GM12865 (cell line): ENCODE measurements at regions not wholly inside any gene's neighbourhood (a gene's known extent, or its start where the extent isn't known, plus 50 kb on each side); places are given as distances from the start of the nearest gene placed in this dataset.

Experiments
- DNase-seq: peaks from one replicate; pipeline ENCODE4 v3.0.0; 2010; ENCODE audit warnings: low read depth
- H3K4me3 ChIP-seq: 2 replicates; pipeline ENCODE4 v1.5.1; 2011; ENCODE audit warnings: mild to moderate bottlenecking, low read depth, low read length, control low read depth
- TF ChIP-seq, protein P1 (sequence below): IDR thresholded peaks from 2 replicates; pipeline ENCODE4 v1.5.1; 2011; ENCODE audit warnings: low read length, control low read depth, low read depth, inconsistent platforms; ENCODE audit not compliant: insufficient read depth; ENCODE audit errors: missing control alignments

DNA sequence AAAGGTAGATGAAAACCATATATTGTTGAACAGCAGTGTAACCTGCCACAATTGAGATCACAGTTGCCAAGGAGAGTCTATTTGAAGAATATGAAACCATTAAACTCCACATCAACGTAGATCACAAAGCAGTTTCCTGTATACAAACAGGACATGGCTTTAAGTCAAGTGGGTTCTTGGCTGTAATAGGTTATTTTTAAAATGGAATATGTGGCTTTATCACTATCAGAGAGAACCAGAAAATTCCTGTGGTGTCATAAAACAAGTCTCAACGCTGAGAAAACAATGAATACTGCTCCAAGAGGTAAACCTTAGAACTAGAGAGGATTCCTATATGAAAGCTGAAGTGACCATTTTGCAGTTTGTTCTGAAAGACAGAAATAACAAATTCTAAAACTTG is 999.7 kb downstream of the CDH11 start:
- TF ChIP-seq, protein P1, sequence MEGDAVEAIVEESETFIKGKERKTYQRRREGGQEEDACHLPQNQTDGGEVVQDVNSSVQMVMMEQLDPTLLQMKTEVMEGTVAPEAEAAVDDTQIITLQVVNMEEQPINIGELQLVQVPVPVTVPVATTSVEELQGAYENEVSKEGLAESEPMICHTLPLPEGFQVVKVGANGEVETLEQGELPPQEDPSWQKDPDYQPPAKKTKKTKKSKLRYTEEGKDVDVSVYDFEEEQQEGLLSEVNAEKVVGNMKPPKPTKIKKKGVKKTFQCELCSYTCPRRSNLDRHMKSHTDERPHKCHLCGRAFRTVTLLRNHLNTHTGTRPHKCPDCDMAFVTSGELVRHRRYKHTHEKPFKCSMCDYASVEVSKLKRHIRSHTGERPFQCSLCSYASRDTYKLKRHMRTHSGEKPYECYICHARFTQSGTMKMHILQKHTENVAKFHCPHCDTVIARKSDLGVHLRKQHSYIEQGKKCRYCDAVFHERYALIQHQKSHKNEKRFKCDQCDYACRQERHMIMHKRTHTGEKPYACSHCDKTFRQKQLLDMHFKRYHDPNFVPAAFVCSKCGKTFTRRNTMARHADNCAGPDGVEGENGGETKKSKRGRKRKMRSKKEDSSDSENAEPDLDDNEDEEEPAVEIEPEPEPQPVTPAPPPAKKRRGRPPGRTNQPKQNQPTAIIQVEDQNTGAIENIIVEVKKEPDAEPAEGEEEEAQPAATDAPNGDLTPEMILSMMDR = no peak
- H3K4me3 ChIP-seq = no peak overlapping the region
- no peak for DNase-seq

DNA sequence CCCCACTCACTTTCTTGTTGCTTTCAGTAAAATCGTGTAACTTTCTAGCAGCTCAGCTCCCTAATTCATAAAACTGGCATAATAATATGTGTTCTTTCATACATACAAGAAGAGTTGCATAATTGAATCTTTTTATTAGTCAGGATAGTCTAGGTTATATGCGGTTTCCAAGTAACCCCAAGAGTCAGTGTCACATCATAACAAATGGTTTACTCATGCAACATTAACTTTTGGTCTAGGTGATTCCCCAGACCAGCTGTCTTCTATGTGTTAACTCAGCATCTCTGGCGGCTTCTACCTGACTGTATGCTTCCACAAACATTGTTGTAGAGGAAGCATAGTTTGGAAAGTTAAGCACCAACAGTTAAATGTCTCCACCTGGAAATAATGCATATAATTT is 1000.4 kb downstream of the CDH11 start:
- TF ChIP-seq, protein P1 = no peak
- no peak for DNase-seq
- no peak overlapping the region for H3K4me3 ChIP-seq

DNA sequence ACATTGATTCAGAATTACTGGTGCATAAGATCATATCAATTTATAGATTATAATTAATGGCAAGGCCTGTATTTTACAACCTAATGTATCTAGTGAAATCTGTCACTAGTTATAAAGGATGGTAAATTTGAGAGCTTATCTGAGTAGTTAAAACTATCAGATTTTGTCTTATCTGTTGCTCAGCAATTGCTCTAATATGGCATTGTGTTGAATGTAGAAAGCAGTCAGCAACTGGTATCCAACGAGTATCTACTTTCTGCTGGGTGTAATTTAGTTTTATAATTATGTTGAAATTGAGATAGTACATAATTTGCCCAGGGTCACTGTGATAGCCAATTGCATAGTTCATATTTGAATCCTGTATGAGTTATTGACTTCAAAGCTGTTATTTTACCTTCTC is 1005.7 kb downstream of the CDH11 start:
- TF ChIP-seq, protein P1 = no peak
- no peak overlapping the region for H3K4me3 ChIP-seq

DNA sequence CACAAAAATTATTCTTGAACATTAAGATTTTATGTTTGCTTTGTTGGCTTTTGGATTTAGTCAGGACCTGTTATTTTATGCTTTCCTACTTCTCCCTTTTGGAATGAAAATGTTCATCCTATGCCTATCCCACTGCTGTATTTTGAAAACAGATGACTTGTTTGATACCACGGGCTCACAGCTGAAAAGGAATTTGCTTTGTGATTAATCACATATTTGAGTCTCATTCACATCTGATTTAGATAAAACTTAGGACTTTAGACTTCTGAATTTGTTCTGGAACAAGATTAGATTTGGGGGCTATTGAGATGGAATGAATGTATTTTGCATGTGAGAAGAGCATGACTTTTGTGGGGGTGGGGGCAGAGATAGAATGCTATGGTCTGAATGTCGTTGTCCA is 1012.6 kb downstream of the CDH11 start:
- DNase-seq = no peak
- TF ChIP-seq, protein P1 = no peak
- no peak overlapping the region for H3K4me3 ChIP-seq

More for the DNA sequence above, 1005.7 kb downstream of the CDH11 start:
- no peak for DNase-seq

DNA sequence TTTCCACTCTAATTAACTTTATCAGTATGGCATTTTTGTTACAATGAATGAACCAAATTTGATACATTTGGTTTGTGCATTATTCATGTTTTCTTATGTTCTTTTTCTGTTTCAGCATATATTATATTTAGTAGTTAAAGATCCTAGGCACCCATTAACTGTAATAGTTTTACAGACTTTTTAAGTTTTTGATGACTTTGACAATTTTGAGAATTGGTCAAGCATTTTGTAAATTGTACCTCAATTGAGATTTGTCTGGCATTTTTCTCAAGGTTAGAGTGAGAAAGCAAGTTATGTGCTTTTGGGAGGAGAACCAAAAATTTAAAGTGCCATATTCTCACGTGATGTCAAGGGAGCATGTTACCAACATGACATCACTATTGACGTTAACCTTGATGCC is 1019.2 kb downstream of the CDH11 start:
- TF ChIP-seq, protein P1 = no peak
- DNase-seq = no peak
- no peak overlapping the region for H3K4me3 ChIP-seq

DNA sequence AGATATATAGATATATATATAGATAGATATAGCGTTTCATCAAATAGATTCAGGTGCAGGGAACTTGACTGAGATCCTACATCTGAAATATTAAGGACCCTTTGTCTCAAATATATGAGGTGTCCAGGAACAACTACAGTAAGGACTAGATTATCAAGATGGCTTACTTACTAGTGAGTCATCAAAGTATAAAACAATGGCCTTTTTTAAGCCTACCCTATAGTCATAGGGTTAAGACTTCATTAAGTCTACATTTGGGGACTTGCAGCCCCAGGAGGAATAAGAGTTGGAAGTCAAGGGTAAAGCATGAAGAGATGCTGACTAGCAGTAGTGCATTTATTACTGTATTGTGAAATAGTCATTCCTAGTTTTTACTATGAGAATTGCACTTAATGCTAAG is 1023.4 kb downstream of the CDH11 start:
- TF ChIP-seq, protein P1 = no peak
- H3K4me3 ChIP-seq = no peak overlapping the region
- no peak for DNase-seq

DNA sequence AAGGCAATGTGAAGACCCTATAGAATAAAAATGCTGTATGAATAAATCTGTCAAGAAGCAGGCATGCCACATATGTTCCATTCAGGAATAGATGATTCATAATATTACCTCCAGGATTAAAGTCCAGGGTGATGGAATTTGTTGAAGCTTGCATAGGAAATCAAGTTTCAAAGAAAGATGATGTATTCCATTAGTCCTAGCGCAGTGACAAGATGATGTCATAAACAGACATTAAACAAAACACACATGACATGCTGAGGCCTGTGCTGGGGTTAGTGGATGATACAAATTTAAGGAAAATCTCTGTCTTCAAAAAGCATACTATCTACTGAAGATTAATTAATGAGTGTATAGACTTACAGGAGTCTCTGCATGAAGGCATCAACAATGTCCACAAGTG is 1025.2 kb downstream of the CDH11 start:
- no peak overlapping the region for H3K4me3 ChIP-seq
- TF ChIP-seq, protein P1 = no peak
- no peak for DNase-seq
